GM12864 (cell line): ENCODE measurements at regions not wholly inside any gene's neighbourhood (a gene's known extent, or its start where the extent isn't known, plus 50 kb on each side); places are given as distances from the start of the nearest gene placed in this dataset.

ENCODE experiments used
- DNase-seq: peaks from one replicate; pipeline ENCODE4 v3.0.0-alpha.2; 2011; ENCODE audit warnings: low read depth
- H3K4me3 ChIP-seq: 2 replicates; pipeline ENCODE4 v1.5.1; 2011; ENCODE audit warnings: mild to moderate bottlenecking, low read depth, low read length, control low read depth
- CTCF ChIP-seq: IDR thresholded peaks from 2 replicates; pipeline ENCODE4 v1.5.1; 2011; ENCODE audit warnings: low read depth, mild to moderate bottlenecking, moderate library complexity, low read length, control low read depth, inconsistent platforms; ENCODE audit errors: missing control alignments

DNA sequence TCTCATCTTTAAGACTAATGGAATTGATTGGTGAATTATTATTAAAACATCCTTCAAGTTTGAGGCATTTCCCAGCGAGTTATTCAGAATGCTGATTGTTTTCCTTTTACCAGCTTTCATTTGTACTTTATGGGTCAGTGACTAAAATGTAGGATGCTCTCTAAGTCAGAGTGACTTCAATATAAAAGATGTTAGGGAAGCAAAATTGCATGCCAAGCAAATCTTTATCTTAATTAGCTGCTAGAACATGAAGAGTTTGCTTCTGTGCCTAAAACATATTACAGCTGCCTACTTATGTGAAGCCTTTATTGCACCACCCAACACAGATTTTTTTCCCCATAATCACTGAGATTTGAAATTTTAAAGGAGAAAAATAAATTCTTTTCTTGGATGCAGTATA, 79.8 kb upstream of the CYYR1 start:
- TF ChIP-seq CTCF = no peak
- no peak for DNase-seq
- no peak overlapping the region for H3K4me3 ChIP-seq

- H3K4me3 ChIP-seq = no peak overlapping the region
- no peak for DNase-seq
- no peak for TF ChIP-seq CTCF
Measured at GRCh38 chr21:26641062-26641461, 68.0 kb upstream of the CYYR1 start.

- H3K4me3 ChIP-seq = no peak overlapping the region
- DNase-seq = no peak
- TF ChIP-seq CTCF = no peak
Measured at GRCh38 chr21:26637201-26637745, 64.2 kb upstream of the CYYR1 start.

DNA sequence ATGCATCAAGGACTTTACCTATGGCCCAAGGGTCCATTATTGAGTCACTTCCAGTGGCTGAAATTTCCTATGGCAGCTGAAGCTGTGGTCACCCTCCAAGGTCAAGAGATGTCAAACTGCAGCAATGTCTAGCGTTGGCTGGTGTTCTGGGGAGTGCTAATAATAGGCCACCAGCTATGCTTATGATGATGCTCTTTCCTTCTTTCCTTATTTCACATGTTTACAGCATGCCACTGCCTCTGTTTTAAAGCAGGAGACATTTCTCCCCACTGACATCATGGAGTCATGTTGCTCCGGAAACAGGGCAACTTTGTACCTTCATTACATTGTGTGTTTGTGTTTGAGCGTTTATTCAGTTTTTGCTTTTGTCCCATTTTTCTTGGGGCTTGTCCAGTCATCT, 62.6 kb upstream of the CYYR1 start:
- TF ChIP-seq CTCF = no peak
- no peak overlapping the region for H3K4me3 ChIP-seq
- no peak for DNase-seq

GRCh38 chr21:26632691-26633090, 59.6 kb upstream of the CYYR1 start:
- no peak for DNase-seq

GRCh38 chr21:26626187-26626586, 53.1 kb upstream of the CYYR1 start:
- no peak for TF ChIP-seq CTCF
- H3K4me3 ChIP-seq = no peak overlapping the region
- DNase-seq = no peak

More at GRCh38 chr21:26632691-26633090, 59.6 kb upstream of the CYYR1 start:
- TF ChIP-seq CTCF = no peak
- H3K4me3 ChIP-seq = no peak overlapping the region

GRCh38 chr21:26624983-26625519, 52.0 kb upstream of the CYYR1 start:
- DNase-seq = no peak
- no peak overlapping the region for H3K4me3 ChIP-seq
- TF ChIP-seq CTCF = no peak
